Chondrocyte (in vitro differentiated cells): ENCODE measurements at regions not wholly inside any gene's neighbourhood (a gene's known extent, or its start where the extent isn't known, plus 50 kb on each side); places are given as distances from the start of the nearest gene placed in this dataset.
"Not testable (repeated sequence)": the region's sequence is repeated elsewhere in the genome, so short reads cannot be mapped to it uniquely, and the experiment has no call there.

Experiments
- DNase-seq: peaks from one replicate; pipeline ENCODE4 v3.0.0; 2021; ENCODE audit warnings: mixed read lengths, low spot score
- H3K27ac Mint-ChIP-seq: one replicate; pipeline ENCODE4 v1.8.0; 2021; ENCODE audit warnings: mild to moderate bottlenecking, moderate library complexity, mixed read lengths; ENCODE audit not compliant: unreplicated experiment
- H3K27me3 Mint-ChIP-seq: 2 replicates; pipeline ENCODE4 v1.8.0; 2021; ENCODE audit warnings: low read depth, mixed read lengths
- H3K36me3 Mint-ChIP-seq: 2 replicates; pipeline ENCODE4 v1.8.0; 2021; ENCODE audit warnings: low read depth, mixed read lengths
- H3K4me1 Mint-ChIP-seq: 2 replicates; pipeline ENCODE4 v1.8.0; 2021; ENCODE audit warnings: low read depth, mild to moderate bottlenecking, mixed read lengths
- H3K4me3 Mint-ChIP-seq: one replicate; pipeline ENCODE4 v1.8.0; 2021; ENCODE audit warnings: mild to moderate bottlenecking, moderate library complexity, mixed read lengths; ENCODE audit not compliant: unreplicated experiment
- H3K9me3 Mint-ChIP-seq: 2 replicates; pipeline ENCODE4 v1.8.0; 2021; ENCODE audit warnings: low read depth, mixed read lengths
- TF ChIP-seq, protein P1 (sequence below): fragments of 200-600 bp; sonication (generic); IDR thresholded peaks from 2 replicates; pipeline ENCODE4 v1.5.0; 2021; ENCODE audit warnings: antibody characterized with exemption, mild to moderate bottlenecking, moderate library complexity

DNA sequence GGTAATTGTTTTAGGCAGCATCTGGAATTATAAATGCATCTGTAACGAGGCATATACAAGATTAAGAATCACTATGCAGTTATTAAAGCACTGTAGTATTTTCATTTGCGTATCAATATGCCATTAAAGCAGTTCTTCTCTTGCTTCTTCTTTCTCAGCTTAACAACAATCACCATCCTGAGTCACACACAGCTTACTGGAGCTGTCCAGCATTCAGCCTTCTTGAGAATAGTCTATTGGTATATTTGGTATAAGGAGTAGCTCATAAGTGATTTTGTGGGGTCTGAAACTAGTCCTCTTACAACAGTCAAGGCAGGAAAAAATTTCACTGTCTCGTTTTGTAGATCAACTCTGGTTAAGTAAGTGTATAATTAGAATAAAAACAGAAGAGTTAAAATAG lies 523.0 kb upstream of the FOXG1 start:
- no peaks in the 10 kb centered on the region for H3K27me3 Mint-ChIP-seq
- H3K4me3 Mint-ChIP-seq = no peak overlapping the region
- H3K27ac Mint-ChIP-seq = no peak overlapping the region
- DNase-seq = no peak
- no peaks in the 10 kb centered on the region for H3K36me3 Mint-ChIP-seq
- TF ChIP-seq, protein P1, sequence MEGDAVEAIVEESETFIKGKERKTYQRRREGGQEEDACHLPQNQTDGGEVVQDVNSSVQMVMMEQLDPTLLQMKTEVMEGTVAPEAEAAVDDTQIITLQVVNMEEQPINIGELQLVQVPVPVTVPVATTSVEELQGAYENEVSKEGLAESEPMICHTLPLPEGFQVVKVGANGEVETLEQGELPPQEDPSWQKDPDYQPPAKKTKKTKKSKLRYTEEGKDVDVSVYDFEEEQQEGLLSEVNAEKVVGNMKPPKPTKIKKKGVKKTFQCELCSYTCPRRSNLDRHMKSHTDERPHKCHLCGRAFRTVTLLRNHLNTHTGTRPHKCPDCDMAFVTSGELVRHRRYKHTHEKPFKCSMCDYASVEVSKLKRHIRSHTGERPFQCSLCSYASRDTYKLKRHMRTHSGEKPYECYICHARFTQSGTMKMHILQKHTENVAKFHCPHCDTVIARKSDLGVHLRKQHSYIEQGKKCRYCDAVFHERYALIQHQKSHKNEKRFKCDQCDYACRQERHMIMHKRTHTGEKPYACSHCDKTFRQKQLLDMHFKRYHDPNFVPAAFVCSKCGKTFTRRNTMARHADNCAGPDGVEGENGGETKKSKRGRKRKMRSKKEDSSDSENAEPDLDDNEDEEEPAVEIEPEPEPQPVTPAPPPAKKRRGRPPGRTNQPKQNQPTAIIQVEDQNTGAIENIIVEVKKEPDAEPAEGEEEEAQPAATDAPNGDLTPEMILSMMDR = no peak
- H3K9me3 Mint-ChIP-seq = peaks cover 23% of the 10 kb centered on the region
- no peaks in the 10 kb centered on the region for H3K4me1 Mint-ChIP-seq

DNA sequence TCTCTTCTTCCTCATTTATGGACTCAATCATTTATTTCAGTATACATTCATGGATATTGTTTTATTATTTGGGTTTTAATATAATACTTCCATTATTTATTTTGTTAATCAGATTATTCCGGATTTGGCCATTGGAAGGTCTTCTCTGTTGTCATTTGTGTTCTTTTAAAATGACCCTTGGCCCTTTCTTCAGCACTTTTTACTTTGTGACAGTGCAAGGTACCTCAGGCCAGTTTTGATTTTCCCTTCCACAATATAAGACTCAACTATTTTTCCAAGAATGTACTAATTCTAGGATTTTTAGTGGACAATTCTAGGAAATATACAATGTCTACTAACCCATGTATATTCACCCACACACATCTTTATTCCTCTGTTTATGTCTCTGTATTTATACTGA lies 521.4 kb upstream of the FOXG1 start:
- TF ChIP-seq, protein P1 = no peak
- DNase-seq = no peak
- no peak overlapping the region for H3K4me3 Mint-ChIP-seq
- H3K36me3 Mint-ChIP-seq = no peaks in the 10 kb centered on the region
- no peaks in the 10 kb centered on the region for H3K27me3 Mint-ChIP-seq
- no peaks in the 10 kb centered on the region for H3K4me1 Mint-ChIP-seq
- H3K9me3 Mint-ChIP-seq = peaks cover 22% of the 10 kb centered on the region
- no peak overlapping the region for H3K27ac Mint-ChIP-seq

DNA sequence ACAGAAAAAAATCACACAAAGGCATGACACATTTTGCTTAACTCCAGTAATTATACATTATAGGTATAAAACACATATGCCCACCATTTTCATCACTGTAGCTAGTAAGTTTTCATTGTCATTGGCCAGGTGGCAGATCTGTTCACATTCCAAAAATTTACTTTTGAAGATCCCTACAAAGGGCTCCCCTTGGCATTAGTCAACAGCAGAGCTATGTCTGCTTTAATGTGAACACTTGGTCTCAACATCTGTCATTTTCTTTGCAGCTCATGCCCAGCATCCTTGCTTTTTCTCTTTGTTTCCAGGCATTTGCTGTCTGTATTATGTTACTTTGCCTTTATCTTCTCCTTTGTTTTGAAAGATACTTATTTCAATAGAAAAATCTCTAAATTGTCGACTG lies 519.1 kb upstream of the FOXG1 start:
- no peaks in the 10 kb centered on the region for H3K4me1 Mint-ChIP-seq
- no peaks in the 10 kb centered on the region for H3K27me3 Mint-ChIP-seq
- peaks cover 28% of the 10 kb centered on the region for H3K9me3 Mint-ChIP-seq
- no peak overlapping the region for H3K4me3 Mint-ChIP-seq
- H3K36me3 Mint-ChIP-seq = no peaks in the 10 kb centered on the region
- no peak overlapping the region for H3K27ac Mint-ChIP-seq
- TF ChIP-seq, protein P1 = no peak
- no peak for DNase-seq

DNA sequence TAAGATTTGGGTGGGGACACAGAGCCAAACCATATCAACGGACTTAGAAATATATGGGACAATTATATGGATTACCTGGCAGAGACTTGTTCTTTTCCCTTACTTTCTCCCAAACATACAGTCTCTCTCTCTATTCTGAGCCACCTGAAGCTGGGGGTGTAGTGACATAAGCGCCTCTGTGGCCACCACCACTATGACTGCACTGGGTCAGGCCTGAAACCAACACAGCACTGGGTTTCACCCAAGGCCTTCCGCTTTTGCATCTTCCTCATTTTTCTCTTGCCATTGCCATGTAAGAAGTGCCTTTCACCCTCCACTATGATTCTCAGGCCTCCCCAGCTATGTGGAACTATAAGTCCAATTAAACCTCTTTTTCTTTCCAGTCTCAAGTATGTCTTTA lies 514.5 kb upstream of the FOXG1 start:
- H3K4me1 Mint-ChIP-seq, H3K27me3 Mint-ChIP-seq, DNase-seq, H3K27ac Mint-ChIP-seq, H3K4me3 Mint-ChIP-seq, H3K36me3 Mint-ChIP-seq: not testable (repeated sequence)
- peaks cover 34% of the 10 kb centered on the region for H3K9me3 Mint-ChIP-seq

DNA sequence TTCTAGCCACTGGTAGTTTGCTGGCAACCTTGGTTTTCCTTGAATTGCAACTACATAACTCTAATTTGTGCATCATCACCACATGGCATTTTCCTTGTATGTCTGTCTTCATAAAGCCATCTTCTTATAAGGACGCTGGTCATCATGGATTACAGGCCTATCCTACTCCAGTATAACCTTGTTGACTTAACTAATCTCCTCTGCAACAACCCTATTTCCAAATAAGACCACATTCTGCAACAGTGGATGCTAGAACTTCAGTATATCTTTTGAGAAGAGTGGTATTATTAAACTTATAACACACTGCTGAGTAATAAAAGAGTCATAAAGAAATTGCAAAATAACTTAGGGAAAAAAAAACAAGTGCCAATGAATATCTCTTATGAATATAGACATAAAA lies 511.8 kb upstream of the FOXG1 start:
- no peaks in the 10 kb centered on the region for H3K4me1 Mint-ChIP-seq
- H3K27me3 Mint-ChIP-seq = no peaks in the 10 kb centered on the region
- peaks cover 16% of the 10 kb centered on the region for H3K9me3 Mint-ChIP-seq
- no peak overlapping the region for H3K4me3 Mint-ChIP-seq
- TF ChIP-seq, protein P1 = no peak
- no peak for DNase-seq
- no peaks in the 10 kb centered on the region for H3K36me3 Mint-ChIP-seq
- no peak overlapping the region for H3K27ac Mint-ChIP-seq

DNA sequence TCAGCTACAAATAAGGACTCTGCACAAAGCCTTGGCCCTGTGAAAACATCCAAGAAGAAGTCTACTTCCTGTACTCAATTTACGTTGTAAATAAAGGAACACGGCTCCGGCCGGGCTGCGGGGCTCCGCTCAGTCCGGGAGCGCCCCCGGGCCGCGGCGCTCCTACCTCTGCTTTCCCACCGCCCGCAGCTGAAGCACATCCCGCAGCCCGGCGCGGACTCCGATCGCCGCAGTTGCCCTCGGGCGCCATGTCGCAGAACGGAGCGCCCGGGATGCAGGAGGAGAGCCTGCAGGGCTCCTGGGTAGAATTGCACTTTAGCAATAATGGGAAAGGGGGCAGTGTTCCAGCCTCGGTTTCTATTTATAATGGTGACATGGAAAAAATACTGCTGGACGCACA lies 502.3 kb upstream of the FOXG1 start:
- Mint-ChIP-seq H3K4me3 (no peak overlapping the region), H3K36me3 (no peaks in the 10 kb centered on the region), H3K9me3 (peaks cover 44% of the 10 kb centered on the region), H3K27me3 (no peaks in the 10 kb centered on the region), H3K4me1 (no peaks in the 10 kb centered on the region), H3K27ac (no peak overlapping the region)
- no peak for DNase-seq
- TF ChIP-seq, protein P1 = no peak
